ENCODE measurements at regions not wholly inside any gene's neighbourhood (a gene's known extent, or its start where the extent isn't known, plus 50 kb on each side); places are given as distances from the start of the nearest gene placed in this dataset.

GRCh38 chr6:148217921-148218320 lies 124.7 kb upstream of the SASH1 start:
- peaks cover 26% of the 10 kb centered on the region for H4K20me1 ChIP-seq (ENCODE audit: insufficient read depth, low read length)
- H3K9me3 ChIP-seq (ENCODE audit: insufficient read depth, low read length, severe bottlenecking): no peaks in the 10 kb centered on the region
- no peak for ATAC-seq (ENCODE audit: insufficient read depth, low read depth)
- TF ChIP-seq CTCF (IDR thresholded peaks at IDR 0.05; ENCODE audit: borderline replicate concordance, extremely low read depth, low read length, poor library complexity, severe bottlenecking): no peak
- no peak for TF ChIP-seq EZH2 (IDR thresholded peaks at IDR 0.05; ENCODE audit: borderline replicate concordance, low read depth, low read length, severe bottlenecking)
- H3K9ac ChIP-seq (ENCODE audit: low read depth, low read length): no peak overlapping the region
- H3K4me3 ChIP-seq (ENCODE audit: low read depth in 1 of 2, low read length in 2 of 2): no peak overlapping the region
- no peaks in the 10 kb centered on the region for H3K36me3 ChIP-seq (ENCODE audit: insufficient read depth, low read length)
- no peak overlapping the region for H3K27ac ChIP-seq (ENCODE audit: low read length)
- H3K27me3 ChIP-seq (ENCODE audit: insufficient read depth, low read length, poor library complexity): peaks cover 73% of the 10 kb centered on the region
- no peak for DNase-seq
- no peak overlapping the region for H2AFZ ChIP-seq (ENCODE audit: low read depth, low read length)
- H3K4me2 ChIP-seq (ENCODE audit: insufficient read depth, low read length): no peak overlapping the region
- no peaks in the 10 kb centered on the region for H3K4me1 ChIP-seq (ENCODE audit: insufficient read depth, low read length)
- H3K79me2 ChIP-seq (ENCODE audit: insufficient read depth, low read length): no peaks in the 10 kb centered on the region

- H3K9me3 ChIP-seq (ENCODE audit: insufficient read depth, low read length, severe bottlenecking): no peaks in the 10 kb centered on the region
- ATAC-seq (ENCODE audit: insufficient read depth, low read depth): no peak
- peaks cover 26% of the 10 kb centered on the region for H4K20me1 ChIP-seq (ENCODE audit: insufficient read depth, low read length)
- H3K9ac ChIP-seq (ENCODE audit: low read depth, low read length): no peak overlapping the region
- no peak overlapping the region for H3K27ac ChIP-seq (ENCODE audit: low read length)
- no peaks in the 10 kb centered on the region for H3K79me2 ChIP-seq (ENCODE audit: insufficient read depth, low read length)
- TF ChIP-seq EZH2 (IDR thresholded peaks at IDR 0.05; ENCODE audit: borderline replicate concordance, low read depth, low read length, severe bottlenecking): no peak
- no peak for TF ChIP-seq CTCF (IDR thresholded peaks at IDR 0.05; ENCODE audit: borderline replicate concordance, extremely low read depth, low read length, poor library complexity, severe bottlenecking)
- H3K36me3 ChIP-seq (ENCODE audit: insufficient read depth, low read length): no peaks in the 10 kb centered on the region
- DNase-seq: no peak
- H2AFZ ChIP-seq (ENCODE audit: low read depth, low read length): no peak overlapping the region
- H3K4me2 ChIP-seq (ENCODE audit: insufficient read depth, low read length): no peak overlapping the region
- H3K27me3 ChIP-seq (ENCODE audit: insufficient read depth, low read length, poor library complexity): peaks cover 71% of the 10 kb centered on the region
- no peak overlapping the region for H3K4me3 ChIP-seq (ENCODE audit: low read depth in 1 of 2, low read length in 2 of 2)
- H3K4me1 ChIP-seq (ENCODE audit: insufficient read depth, low read length): no peaks in the 10 kb centered on the region
Observed at GRCh38 chr6:148218542-148219258, 123.9 kb upstream of the SASH1 start.

- ATAC-seq (ENCODE audit: insufficient read depth, low read depth): peak; percentile 33; the same call in 1 of the 3 replicates
- Histone ChIP-seq H3K4me2 (ENCODE audit: insufficient read depth, low read length) (no peak overlapping the region), H2AFZ (ENCODE audit: low read depth, low read length) (no peak overlapping the region)
Observed at GRCh38 chr6:148221196-148221979, 121.2 kb upstream of the SASH1 start.

More at GRCh38 chr6:148221196-148221979, 121.2 kb upstream of the SASH1 start:
- Histone ChIP-seq H3K9ac (ENCODE audit: low read depth, low read length) (no peak overlapping the region), H3K4me3 (ENCODE audit: low read depth in 1 of 2, low read length in 2 of 2) (no peak overlapping the region), H3K79me2 (ENCODE audit: insufficient read depth, low read length) (no peaks in the 10 kb centered on the region), H3K27ac (ENCODE audit: low read length) (no peak overlapping the region), H3K4me1 (ENCODE audit: insufficient read depth, low read length) (no peaks in the 10 kb centered on the region), H3K27me3 (ENCODE audit: insufficient read depth, low read length, poor library complexity) (peaks cover 63% of the 10 kb centered on the region), H3K9me3 (ENCODE audit: insufficient read depth, low read length, severe bottlenecking) (no peaks in the 10 kb centered on the region), H4K20me1 (ENCODE audit: insufficient read depth, low read length) (peaks cover 26% of the 10 kb centered on the region), H3K36me3 (ENCODE audit: insufficient read depth, low read length) (no peaks in the 10 kb centered on the region)
- peak; percentile 23 for TF ChIP-seq EZH2 (IDR thresholded peaks at IDR 0.05; ENCODE audit: borderline replicate concordance, low read depth, low read length, severe bottlenecking)
- no peak for TF ChIP-seq CTCF (IDR thresholded peaks at IDR 0.05; ENCODE audit: borderline replicate concordance, extremely low read depth, low read length, poor library complexity, severe bottlenecking)
- DNase-seq: no peak
